Breast epithelium (tissue), 3 donors: ENCODE measurements at regions not wholly inside any gene's neighbourhood (a gene's known extent, or its start where the extent isn't known, plus 50 kb on each side); places are given as distances from the start of the nearest gene placed in this dataset.

ENCODE experiments used
- POLR2A ChIP-seq: fragments of 450-650 bp; IDR thresholded peaks from one replicate; pipeline ENCODE4 v1.6.1; 2016; ENCODE audit warnings: antibody characterized with exemption, mild to moderate bottlenecking, moderate library complexity
- POLR2AphosphoS5 ChIP-seq, 3 donors: sonication (generic); formaldehyde crosslinking; IDR thresholded peaks; one replicate each; pipeline ENCODE4 v1.6.1; 2017; ENCODE audit warnings: antibody characterized with exemption in 3 of 3
- TF ChIP-seq, protein P1 (sequence below), 3 donors: fragments of 450-650 bp; IDR thresholded peaks; one replicate each; pipeline ENCODE4 v1.5.1; 2016 to 2017; ENCODE audit warnings: antibody characterized with exemption in 3 of 3, mild to moderate bottlenecking in 3 of 3, moderate library complexity in 3 of 3

DNA sequence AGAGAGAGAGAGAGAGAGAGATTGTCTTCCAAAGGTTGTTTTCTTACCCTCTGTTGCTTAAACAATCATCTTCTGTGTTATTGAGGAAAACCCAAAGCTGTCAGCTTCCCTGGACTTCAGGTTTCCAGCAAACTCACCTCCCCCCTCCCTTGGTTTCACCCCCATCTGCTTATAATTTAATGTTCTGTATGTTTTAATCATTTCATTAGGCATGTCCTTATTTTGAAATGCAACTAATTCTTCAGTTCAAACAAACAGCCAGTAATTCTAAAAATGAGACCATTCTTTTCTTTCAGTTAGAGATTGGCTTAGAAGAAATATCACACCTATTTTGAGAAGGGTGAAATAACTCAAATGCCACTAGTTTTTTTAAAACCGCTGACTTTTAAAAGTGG lies 102.9 kb downstream of the FAM204A start:
- TF ChIP-seq, protein P1, sequence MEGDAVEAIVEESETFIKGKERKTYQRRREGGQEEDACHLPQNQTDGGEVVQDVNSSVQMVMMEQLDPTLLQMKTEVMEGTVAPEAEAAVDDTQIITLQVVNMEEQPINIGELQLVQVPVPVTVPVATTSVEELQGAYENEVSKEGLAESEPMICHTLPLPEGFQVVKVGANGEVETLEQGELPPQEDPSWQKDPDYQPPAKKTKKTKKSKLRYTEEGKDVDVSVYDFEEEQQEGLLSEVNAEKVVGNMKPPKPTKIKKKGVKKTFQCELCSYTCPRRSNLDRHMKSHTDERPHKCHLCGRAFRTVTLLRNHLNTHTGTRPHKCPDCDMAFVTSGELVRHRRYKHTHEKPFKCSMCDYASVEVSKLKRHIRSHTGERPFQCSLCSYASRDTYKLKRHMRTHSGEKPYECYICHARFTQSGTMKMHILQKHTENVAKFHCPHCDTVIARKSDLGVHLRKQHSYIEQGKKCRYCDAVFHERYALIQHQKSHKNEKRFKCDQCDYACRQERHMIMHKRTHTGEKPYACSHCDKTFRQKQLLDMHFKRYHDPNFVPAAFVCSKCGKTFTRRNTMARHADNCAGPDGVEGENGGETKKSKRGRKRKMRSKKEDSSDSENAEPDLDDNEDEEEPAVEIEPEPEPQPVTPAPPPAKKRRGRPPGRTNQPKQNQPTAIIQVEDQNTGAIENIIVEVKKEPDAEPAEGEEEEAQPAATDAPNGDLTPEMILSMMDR (IDR thresholded peaks at IDR 0.05) = no peak
- TF ChIP-seq POLR2A (no peak), POLR2AphosphoS5 (IDR thresholded peaks at IDR 0.05) (no peak)
